ENCODE measurements at regions not wholly inside any gene's neighbourhood (a gene's known extent, or its start where the extent isn't known, plus 50 kb on each side); places are given as distances from the start of the nearest gene placed in this dataset.

DNA sequence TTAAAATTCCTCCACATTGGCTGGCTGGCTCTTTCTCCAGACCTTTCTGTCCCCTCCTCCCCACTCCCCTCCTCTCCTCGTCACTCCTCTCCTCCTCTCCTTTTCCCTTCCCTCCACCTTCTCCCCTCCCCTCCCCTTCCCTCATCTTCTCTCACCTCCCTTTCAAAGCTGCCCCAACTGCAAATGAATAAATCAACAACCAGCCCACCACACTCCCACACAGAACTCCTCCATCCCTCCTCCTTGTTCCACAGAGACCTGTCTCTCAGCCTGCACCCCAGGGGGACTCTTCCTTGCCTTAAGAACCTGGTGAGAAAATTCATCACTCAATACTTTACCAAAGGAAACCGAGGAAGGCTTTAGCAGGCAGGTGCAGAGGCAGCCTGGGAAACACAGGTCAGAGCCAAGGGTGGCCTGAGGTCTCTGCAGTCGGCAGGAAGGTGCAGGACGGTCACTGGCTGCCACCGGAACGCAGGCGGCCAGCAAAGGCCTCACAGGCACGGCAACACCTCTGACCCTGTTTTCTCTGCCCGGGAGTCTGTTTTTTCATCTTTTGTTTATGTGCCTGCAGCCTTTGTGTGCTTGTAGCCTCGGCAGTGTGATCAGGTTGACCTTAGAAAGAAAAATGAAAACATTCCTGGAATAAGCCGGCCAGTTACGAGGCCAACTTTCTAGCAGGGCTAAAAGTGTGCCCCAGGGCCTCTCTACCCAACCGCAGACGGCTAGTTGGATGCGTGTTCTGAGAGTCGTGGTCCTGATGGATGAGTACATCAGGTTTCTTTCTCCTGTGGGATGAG, 207.6 kb upstream of the KLF6 start:
- no peak for DNase-seq (ENCODE audit: low spot score)

DNA sequence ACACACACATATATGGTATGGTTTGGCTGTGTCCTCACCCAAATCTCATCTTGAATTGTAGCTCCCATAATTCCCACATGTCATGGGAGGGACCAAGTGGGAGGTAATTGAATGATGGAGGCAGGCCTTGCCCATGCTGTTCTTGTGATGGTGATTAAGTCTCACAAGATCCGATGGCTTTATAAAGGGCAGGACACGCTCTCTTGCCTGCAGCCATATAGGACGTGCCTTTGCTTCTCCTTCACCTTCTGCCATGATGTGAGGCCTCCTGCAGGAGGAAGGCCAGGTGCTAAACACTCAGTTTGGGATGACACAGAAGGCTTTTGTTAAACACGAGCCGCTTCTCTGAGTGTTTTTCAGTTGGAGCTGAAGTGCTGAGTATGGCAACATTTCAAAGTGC, 205.3 kb upstream of the KLF6 start:
- no peak for DNase-seq (ENCODE audit: low spot score)

DNA sequence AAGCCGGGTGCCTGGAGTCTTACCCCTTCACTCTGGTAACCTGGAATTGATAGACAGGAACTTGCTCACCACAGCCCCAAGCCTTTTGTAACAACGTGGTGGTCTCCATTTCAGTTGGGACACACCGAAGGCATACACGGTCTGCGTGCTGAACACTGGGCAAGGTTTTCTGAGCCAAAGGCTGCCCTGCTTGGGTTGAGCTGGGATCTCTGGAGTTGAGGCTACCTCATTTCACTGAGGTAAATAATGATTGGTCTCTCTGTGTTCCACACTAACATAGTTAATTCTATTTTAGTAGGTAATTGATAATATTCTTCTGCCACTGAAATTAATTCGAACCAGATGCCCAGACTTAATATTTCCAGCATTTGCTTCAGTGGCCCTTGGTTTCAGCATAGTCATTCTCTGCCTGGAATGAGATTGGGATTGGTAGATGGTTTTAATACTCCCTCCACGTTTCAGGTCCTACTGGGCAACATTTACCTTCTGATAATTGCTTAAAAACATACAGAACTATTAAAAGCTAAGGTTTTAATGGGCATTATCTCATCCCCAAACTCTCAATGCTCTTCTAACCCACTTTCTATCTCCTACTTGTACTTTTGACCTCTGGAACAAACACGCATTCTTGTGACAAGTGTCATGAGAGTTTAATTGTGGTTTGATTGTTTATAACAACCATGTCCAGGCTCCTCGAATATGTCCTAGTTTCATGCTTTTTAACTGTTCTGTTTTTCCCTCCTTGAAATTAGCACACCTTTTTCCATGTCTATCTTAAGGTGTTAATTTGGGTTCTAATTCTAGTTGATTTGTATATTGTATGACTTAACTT, 202.3 kb upstream of the KLF6 start:
- DNase-seq (ENCODE audit: low spot score): peak; percentile 14

DNA sequence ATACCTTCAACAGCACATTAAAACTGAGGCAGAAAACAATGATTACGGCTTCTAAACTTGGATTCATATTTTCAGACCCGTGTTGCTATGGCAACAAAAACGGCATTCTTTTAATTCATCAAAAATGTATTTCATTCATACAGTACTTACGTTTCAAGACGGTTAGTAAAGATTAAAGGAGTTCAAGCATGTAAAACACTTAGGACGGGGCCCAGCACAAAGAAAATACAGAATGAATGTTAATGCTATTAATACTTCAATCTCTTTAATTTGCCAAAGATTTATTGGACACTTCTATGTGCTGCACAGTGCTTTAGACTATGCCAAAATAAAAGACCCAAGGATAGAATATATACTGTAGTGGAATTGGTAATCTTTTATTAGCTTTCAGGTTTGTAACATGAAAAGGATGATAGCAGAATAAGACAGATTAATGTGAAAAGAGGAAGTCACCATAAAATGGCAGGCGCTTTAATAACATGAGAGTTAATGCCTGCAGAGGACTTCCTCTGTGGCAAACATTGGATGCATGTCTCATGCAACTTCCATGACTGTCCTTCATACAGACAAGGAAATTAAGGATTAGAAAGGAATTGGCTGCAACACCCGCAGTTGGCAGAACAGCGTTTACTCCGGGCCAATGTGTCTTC, 201.6 kb upstream of the KLF6 start:
- no peak for DNase-seq (ENCODE audit: low spot score)

DNA sequence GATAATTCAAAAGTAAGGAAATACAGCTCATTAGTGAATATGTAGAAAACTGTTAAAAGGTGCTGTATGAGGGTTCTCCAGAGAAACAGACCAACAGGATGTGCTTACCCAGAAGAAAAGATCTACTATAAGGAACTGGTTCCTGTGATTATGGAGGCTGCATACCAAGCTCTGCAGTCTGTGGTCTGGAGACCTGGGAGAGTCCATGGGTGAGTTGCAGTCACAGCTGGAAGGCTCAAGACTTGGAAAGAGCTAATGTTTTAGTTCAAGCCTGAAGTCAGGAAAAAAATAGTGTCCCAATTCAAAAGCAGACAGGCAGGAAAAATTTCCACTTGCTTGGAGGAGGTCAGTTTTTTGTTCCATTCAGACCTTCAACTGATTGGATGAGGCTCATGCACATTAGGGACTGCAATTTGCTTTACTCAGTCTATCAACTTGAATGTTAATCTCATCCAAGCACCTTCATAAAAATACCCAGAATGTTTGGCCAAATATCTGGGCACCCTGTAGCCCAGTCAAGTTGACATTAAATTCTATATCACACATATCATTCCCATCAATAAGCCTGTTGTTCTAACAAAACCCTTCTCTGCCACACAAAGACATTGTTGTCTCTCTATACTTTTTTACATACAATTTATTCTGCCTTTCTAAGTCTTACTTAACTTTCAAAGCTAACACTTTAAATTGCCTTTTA, 197.9 kb upstream of the KLF6 start:
- DNase-seq (ENCODE audit: low spot score): no peak

- no peak for DNase-seq (ENCODE audit: low spot score)
Measured at GRCh38 chr10:3981300-3981699, 196.3 kb upstream of the KLF6 start.

DNA sequence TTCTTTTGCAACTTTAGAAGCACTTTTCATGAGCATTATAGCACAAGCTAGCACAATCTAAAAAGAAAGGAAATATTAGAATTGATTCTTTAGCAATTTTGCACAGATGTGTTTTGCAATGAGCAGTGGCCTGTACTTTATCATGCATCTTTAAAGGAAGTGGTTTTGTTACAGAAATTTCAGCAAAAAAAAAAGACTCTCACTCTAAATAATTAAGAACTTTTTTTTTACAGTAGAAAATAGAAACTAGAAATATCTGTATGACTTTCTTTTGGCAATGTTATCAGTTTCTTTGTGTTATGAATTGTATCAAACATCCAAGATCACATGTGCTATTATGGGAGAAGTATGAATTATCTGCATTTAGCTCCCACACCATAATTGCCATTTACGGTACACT, 195.7 kb upstream of the KLF6 start:
- DNase-seq (ENCODE audit: low spot score): no peak

DNA sequence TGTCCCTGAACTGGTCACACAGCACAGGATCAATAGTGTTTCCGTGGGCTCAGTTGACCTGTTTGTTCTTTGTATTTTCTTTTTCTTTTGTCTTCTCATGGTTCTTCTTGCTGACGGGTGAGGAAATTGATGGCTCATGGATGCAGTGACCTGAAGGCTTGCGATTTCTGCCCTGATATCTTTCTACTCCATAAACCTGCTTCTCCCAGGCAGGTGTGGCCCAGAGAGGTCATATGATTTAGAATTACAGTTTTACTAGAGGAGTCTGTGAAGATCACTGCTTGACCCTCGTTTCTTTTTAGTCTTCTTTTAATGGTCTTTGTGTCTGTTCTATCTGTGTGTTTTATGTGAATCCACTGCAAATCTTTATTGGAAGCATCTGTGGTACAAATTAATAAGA, 195.1 kb upstream of the KLF6 start:
- no peak for DNase-seq (ENCODE audit: low spot score)

GRCh38 chr10:3978761-3979160, 193.8 kb upstream of the KLF6 start:
- DNase-seq (ENCODE audit: low spot score): no peak

DNA sequence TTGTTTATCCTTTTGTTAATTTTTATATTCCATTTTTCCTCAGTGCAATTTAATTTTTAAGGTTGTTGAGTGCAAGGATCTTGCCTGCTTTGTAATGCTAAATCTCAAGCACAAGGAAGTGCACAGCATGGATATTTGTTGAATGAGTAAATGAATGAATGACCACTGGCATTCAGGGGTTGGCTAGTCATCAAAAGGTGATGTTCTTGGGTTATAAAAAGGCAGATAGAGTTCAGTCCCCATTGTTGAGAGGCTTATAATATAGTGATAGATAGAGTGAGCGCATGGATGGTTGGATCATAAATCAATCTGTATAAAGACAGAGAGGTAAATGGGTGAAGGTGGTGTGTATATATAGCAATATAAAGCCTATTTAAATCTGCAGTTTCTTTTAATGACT, 193.2 kb upstream of the KLF6 start:
- no peak for DNase-seq (ENCODE audit: low spot score)

DNA sequence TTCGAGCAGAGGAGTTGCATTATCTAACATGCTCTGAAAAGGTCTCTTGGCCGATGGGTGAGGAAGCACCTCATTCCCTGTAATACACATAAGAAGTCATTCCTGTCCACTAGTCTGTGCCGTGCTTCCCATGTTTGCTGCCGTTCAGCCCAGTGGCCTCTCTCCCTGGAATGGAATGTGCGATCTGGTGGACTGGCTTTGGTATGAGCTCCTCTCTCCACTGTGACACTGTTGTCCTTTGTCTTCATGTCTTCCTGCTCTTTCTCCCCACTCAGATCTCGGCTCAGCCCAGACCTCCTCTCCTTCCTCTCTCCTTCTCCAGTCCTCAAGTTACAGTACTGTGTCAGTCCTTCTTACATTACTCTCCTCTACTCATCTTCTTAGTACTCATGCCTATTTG, 192.8 kb upstream of the KLF6 start:
- DNase-seq (ENCODE audit: low spot score): no peak

GRCh38 chr10:3976718-3977117, 191.7 kb upstream of the KLF6 start:
- DNase-seq (ENCODE audit: low spot score): no peak

DNA sequence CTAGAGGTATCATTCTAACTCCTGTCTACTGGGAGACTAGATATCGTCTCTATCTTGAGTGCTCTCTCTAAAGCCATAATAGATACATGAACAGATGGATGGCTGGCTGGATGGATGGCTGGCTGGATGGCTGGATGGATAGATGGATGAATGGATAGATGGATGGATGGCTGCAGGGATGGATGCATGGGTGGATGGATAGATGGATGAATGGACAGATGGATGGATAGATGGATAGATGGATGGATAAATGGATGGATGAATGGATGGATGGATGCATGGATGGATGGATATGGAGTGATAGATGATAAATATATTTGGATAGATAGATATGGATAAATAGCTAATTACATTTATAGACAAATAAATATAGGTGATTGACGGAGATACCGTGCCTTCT, 191.2 kb upstream of the KLF6 start:
- no peak for DNase-seq (ENCODE audit: low spot score)

DNA sequence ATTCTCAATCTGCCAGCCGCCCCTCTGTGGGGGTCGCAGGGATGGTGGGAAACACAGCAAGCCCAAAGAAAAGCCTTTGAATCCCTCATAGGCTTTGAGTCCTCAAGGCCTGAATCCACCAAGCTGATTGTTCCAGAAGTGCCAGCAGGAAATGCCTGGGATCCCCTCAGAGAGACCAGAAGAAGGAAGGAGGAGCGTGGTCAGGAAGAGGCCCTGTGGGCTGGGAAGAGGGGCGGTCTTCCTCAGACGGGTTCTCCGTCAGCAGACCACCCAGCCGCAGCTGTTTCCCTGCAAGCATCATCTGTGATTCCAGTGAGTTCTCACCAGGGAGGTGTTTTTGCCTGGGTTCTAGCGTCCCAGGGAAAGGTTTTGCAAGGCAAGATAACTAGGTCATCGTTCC, 190.0 kb upstream of the KLF6 start:
- DNase-seq (ENCODE audit: low spot score): no peak

DNA sequence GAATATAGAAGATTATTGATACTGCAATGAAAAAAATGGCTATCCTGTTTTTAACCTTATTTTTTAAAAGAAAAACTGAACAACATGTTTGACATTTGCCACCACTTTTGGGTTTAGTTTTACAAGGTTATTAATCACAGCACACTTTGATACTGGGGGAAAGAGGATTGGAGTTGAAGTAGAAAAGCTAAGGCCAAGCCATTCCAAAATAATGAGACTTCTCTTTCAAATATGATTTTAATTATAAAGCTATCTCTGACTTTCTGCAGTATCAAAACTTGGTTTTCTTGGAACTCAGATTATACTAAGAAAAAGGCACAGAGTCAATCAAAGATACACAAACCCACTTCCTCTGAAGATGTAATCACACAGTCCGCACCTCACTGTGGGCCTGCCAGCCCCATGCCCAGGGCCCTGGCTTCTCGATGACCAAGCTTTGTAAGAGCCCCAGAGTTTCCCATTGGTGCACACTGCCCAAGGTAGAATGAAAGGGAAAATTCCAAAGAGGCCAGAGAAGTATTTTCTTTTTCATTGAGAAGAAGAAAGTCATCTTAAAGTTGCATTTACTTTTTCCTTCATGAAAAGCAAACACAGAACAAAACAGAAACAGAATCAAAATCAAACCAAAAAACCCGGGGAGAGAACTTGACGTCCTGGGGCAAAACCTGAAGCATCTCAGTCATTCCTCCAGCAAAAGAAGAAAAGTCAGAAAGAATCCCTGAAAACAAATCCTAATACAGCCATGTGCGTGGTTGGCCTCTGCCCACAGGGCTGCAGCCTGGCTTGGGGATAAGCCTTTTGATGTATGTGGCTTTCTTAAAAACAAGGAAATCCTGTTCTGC, 187.7 kb upstream of the KLF6 start:
- no peak for DNase-seq (ENCODE audit: low spot score)

DNA sequence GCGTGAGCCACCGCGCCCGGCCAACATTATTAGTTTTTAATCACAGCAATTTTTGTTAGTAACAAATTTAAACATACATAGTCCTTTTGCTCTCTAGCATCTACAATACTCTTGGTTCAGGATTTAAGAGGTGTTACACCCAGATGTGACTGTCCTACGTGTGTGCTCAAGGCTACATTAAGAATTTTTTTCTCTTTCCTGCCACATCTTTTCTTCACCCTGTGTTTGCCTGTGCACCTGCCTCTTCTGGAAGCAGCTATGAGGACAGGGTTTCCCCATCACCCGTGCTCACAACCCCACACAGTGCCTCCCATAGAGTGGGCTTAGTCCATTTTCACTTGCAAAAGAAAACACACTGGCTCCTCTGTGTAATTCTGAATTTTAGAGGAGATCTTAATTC, 186.7 kb upstream of the KLF6 start:
- DNase-seq (ENCODE audit: low spot score): no peak

DNA sequence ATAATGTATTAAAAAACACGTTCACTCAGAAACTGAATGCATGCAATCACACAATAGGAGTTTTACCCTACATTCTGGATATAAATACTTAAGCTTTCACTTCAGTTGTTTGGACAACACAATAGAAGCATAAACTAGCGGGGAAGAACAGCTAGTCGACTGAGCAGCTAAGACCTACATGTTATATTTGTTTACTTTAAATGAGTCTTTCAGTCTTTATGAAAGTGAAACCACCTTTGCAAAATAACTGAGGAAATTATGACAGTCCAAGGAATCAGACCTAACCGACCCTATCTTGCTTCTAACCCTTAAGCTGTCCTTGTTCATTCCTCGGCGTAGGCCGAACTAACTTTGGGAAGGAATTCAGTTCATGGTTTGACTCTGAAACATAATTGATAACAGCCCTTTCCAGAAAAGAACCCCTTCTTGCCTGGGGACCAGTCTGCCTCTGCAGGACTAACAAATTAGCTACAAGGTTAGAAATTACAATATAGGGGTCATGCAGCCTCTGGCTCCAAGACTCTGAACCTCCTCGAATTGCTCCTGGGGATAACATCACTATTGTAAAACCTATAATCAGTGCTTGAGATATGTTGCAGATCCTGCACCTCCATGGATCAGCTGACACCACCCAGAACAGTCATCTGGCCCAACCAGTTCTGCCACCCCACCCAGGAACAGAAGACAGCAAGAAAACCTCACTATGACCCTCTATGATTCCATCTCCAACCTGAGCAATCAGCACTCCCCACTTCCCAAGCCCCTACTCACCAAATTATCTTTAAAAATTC, 185.1 kb upstream of the KLF6 start:
- no peak for DNase-seq (ENCODE audit: low spot score)

DNA sequence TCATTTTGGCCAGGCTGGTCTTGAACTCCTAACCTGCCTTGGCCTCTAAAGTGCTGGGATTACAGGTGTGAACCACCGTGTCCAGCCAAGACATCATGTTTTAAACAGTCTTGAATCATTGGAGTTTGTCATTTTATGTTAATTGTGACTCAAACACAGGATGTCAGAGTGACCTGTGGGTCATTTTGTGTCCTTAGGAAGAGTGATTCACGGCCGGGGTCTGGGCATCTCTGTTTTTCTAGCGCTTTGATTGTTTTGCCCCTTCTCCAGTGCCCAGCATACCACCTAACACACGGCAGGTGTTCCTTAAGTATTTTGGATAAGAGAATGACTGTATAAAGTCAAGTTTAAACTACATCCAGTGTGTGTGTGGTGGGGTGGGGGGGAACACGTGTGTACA, 183.7 kb upstream of the KLF6 start:
- DNase-seq (ENCODE audit: low spot score): no peak

DNA sequence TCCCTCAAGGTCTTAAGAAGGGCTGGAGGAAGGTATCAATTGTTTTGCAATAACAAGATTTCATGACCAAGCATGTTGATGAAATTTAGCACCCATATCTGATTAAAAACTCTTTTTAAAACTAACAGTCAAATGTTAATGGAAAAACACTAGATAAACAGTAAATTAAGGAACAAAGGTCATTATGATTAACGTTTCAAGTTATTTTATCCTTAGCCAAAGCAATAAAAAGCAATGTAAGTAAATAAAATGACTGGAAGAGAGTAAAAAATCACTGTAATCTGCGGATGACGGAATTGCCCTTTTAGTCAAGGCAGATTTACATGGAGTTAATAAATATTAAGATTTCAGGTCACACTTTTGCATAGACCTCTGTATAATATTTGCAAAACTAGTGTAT, 179.5 kb upstream of the KLF6 start:
- no peak for DNase-seq (ENCODE audit: low spot score)

GRCh38 chr10:3963191-3963673, 178.2 kb upstream of the KLF6 start:
- no peak for DNase-seq (ENCODE audit: low spot score)

All from H4 (cell line).